ENCODE measurements at regions not wholly inside any gene's neighbourhood (a gene's known extent, or its start where the extent isn't known, plus 50 kb on each side); places are given as distances from the start of the nearest gene placed in this dataset.

DNA sequence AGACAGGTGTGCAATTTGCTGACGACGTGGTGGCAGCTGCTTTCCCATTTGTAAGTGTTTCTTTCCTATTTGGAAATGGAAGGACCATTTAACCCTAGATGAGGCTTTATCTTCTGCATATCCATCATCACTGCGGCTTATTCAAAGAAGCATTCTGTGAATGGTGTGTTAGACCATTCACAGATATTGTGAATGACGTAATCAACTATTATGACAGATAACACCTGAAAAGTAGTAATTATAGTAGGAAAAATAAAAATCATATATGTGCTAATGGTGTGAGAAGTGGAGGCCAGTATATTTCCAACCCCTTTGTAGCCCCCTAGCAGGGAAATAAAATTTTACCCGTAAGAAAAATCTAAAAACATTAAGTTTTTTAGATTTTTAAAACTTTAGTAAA, 424.5 kb upstream of the CRIM1 start:
- Histone ChIP-seq H3K9ac (ENCODE audit: low read length) (no peak overlapping the region), H3K4me2 (ENCODE audit: low read depth, low read length, poor library complexity, severe bottlenecking) (no peak overlapping the region), H2AFZ (ENCODE audit: low read depth, low read length, severe bottlenecking) (no peak overlapping the region), H4K20me1 (ENCODE audit: low read depth, low read length) (no peaks in the 10 kb centered on the region), H3K36me3 (ENCODE audit: low read length) (no peaks in the 10 kb centered on the region), H3K4me3 (ENCODE audit: insufficient read depth, low read length, poor library complexity, severe bottlenecking) (no peak overlapping the region), H3K9me2 (replicated peaks; ENCODE audit: insufficient read depth, low read length) (no peaks in the 10 kb centered on the region), H3K79me2 (ENCODE audit: insufficient read depth, low read length) (no peaks in the 10 kb centered on the region), H3K9me3 (ENCODE audit: insufficient read depth, low read length) (no peaks in the 10 kb centered on the region), H3K27me3 (ENCODE audit: low read length) (no peaks in the 10 kb centered on the region), H3K27ac (ENCODE audit: low read depth, low read length) (no peak overlapping the region), H3F3A (ENCODE audit: insufficient read depth) (no peaks in the 10 kb centered on the region)
- TF ChIP-seq EZH2phosphoT487 (conservative IDR thresholded peaks at IDR 0.05; ENCODE audit: low read length) = no peak
- TF ChIP-seq, protein P1, sequence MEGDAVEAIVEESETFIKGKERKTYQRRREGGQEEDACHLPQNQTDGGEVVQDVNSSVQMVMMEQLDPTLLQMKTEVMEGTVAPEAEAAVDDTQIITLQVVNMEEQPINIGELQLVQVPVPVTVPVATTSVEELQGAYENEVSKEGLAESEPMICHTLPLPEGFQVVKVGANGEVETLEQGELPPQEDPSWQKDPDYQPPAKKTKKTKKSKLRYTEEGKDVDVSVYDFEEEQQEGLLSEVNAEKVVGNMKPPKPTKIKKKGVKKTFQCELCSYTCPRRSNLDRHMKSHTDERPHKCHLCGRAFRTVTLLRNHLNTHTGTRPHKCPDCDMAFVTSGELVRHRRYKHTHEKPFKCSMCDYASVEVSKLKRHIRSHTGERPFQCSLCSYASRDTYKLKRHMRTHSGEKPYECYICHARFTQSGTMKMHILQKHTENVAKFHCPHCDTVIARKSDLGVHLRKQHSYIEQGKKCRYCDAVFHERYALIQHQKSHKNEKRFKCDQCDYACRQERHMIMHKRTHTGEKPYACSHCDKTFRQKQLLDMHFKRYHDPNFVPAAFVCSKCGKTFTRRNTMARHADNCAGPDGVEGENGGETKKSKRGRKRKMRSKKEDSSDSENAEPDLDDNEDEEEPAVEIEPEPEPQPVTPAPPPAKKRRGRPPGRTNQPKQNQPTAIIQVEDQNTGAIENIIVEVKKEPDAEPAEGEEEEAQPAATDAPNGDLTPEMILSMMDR (IDR thresholded peaks at IDR 0.05; ENCODE audit: insufficient read depth, low read length, poor library complexity, severe bottlenecking) = no peak

DNA sequence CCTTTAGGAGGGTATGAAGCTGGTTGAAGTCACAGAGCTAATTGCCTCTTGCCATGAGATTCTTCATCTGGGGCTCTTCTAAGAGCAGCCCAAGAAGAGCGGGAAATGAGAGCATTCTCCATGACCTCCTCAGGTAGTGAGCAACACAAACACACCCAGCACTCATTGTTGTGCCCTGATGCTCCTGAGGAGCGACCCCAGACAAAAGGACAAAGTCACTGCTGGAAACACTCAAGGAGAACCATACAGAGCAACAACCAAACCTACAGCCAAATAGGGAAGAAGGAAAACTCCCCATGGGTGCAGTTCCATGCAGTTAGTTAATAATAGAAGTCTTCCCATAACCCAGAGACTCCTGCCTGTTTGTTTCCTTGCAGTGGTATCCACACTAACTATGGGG, 426.0 kb upstream of the CRIM1 start:
- no peak overlapping the region for H3K4me2 ChIP-seq (ENCODE audit: low read depth, low read length, poor library complexity, severe bottlenecking)
- no peak overlapping the region for H2AFZ ChIP-seq (ENCODE audit: low read depth, low read length, severe bottlenecking)
- no peaks in the 10 kb centered on the region for H3K79me2 ChIP-seq (ENCODE audit: insufficient read depth, low read length)
- H3K9me2 ChIP-seq (replicated peaks; ENCODE audit: insufficient read depth, low read length) = no peaks in the 10 kb centered on the region
- no peaks in the 10 kb centered on the region for H4K20me1 ChIP-seq (ENCODE audit: low read depth, low read length)
- H3K4me3 ChIP-seq (ENCODE audit: insufficient read depth, low read length, poor library complexity, severe bottlenecking) = no peak overlapping the region
- no peak overlapping the region for H3K27ac ChIP-seq (ENCODE audit: low read depth, low read length)
- H3K9ac ChIP-seq (ENCODE audit: low read length) = no peak overlapping the region
- H3K36me3 ChIP-seq (ENCODE audit: low read length) = no peaks in the 10 kb centered on the region
- H3F3A ChIP-seq (ENCODE audit: insufficient read depth) = no peaks in the 10 kb centered on the region
- H3K9me3 ChIP-seq (ENCODE audit: insufficient read depth, low read length) = no peaks in the 10 kb centered on the region
- no peak for TF ChIP-seq EZH2phosphoT487 (conservative IDR thresholded peaks at IDR 0.05; ENCODE audit: low read length)
- TF ChIP-seq, protein P1 (IDR thresholded peaks at IDR 0.05; ENCODE audit: insufficient read depth, low read length, poor library complexity, severe bottlenecking) = no peak
- no peaks in the 10 kb centered on the region for H3K27me3 ChIP-seq (ENCODE audit: low read length)

DNA sequence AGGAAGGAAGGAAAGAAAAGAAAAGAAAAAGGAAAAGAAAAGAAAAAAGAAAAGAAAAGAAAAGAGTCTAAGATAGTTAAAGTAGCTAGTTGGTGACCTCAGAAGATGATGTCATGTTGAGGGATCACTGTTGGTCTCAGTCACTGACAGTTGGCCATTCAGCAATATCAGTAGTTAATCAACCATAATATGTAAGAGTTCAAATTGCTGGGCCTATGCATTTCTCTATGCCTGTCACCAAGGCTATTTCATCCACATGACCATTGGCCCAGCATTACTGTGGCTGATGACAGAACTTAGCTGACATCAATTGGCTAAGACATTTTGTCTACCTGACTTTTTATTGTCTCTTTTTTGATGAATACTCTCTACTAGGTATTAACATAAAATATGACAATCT, 435.5 kb upstream of the CRIM1 start:
- H3K27me3 ChIP-seq (ENCODE audit: low read length) = no peaks in the 10 kb centered on the region
- H3K4me2 ChIP-seq (ENCODE audit: low read depth, low read length, poor library complexity, severe bottlenecking) = no peak overlapping the region
- H3K79me2 ChIP-seq (ENCODE audit: insufficient read depth, low read length) = no peaks in the 10 kb centered on the region
- H3K9me2 ChIP-seq (replicated peaks; ENCODE audit: insufficient read depth, low read length) = no peaks in the 10 kb centered on the region
- H3K9me3 ChIP-seq (ENCODE audit: insufficient read depth, low read length) = no peaks in the 10 kb centered on the region
- TF ChIP-seq, protein P1 (IDR thresholded peaks at IDR 0.05; ENCODE audit: insufficient read depth, low read length, poor library complexity, severe bottlenecking) = no peak
- TF ChIP-seq EZH2phosphoT487 (conservative IDR thresholded peaks at IDR 0.05; ENCODE audit: low read length) = no peak
- no peaks in the 10 kb centered on the region for H3F3A ChIP-seq (ENCODE audit: insufficient read depth)
- no peaks in the 10 kb centered on the region for H4K20me1 ChIP-seq (ENCODE audit: low read depth, low read length)
- no peak overlapping the region for H3K4me3 ChIP-seq (ENCODE audit: insufficient read depth, low read length, poor library complexity, severe bottlenecking)
- H3K36me3 ChIP-seq (ENCODE audit: low read length) = no peaks in the 10 kb centered on the region
- H3K9ac ChIP-seq (ENCODE audit: low read length) = no peak overlapping the region
- H3K27ac ChIP-seq (ENCODE audit: low read depth, low read length) = no peak overlapping the region
- no peak overlapping the region for H2AFZ ChIP-seq (ENCODE audit: low read depth, low read length, severe bottlenecking)

DNA sequence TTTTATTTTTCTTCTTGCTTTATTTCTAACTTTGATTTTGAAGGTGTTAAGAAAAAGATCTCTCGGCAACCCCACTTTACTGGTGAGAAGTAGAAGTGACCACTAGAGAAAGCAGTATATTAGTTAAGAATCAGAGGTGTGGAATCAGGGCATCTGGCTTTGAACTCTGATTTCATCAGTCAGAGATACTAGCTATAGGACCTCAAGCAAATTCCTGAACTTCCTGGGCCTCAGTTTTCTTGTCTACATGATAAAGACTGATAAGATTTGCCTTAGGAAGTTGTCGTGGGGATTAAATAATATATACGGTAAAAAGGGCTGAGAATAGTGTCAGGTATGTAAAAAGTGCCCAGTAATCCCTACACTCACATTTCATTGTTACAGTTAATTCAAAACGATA, 440.3 kb upstream of the CRIM1 start:
- H3K79me2 ChIP-seq (ENCODE audit: insufficient read depth, low read length) = no peaks in the 10 kb centered on the region
- H3K36me3 ChIP-seq (ENCODE audit: low read length) = no peaks in the 10 kb centered on the region

More for the DNA sequence above, 440.3 kb upstream of the CRIM1 start:
- no peak for TF ChIP-seq EZH2phosphoT487 (conservative IDR thresholded peaks at IDR 0.05; ENCODE audit: low read length)
- TF ChIP-seq, protein P1 (IDR thresholded peaks at IDR 0.05; ENCODE audit: insufficient read depth, low read length, poor library complexity, severe bottlenecking) = no peak
- Histone ChIP-seq H3K4me2 (ENCODE audit: low read depth, low read length, poor library complexity, severe bottlenecking) (no peak overlapping the region), H3K9me3 (ENCODE audit: insufficient read depth, low read length) (no peaks in the 10 kb centered on the region), H3K9me2 (replicated peaks; ENCODE audit: insufficient read depth, low read length) (no peaks in the 10 kb centered on the region), H3K27ac (ENCODE audit: low read depth, low read length) (no peak overlapping the region), H3K27me3 (ENCODE audit: low read length) (no peaks in the 10 kb centered on the region), H4K20me1 (ENCODE audit: low read depth, low read length) (no peaks in the 10 kb centered on the region), H3F3A (ENCODE audit: insufficient read depth) (no peaks in the 10 kb centered on the region), H3K9ac (ENCODE audit: low read length) (no peak overlapping the region), H3K4me3 (ENCODE audit: insufficient read depth, low read length, poor library complexity, severe bottlenecking) (no peak overlapping the region), H2AFZ (ENCODE audit: low read depth, low read length, severe bottlenecking) (no peak overlapping the region)

All from SU-DHL-6 (cell line).